Lower leg skin (tissue), 4 donors: ENCODE measurements at regions not wholly inside any gene's neighbourhood (a gene's known extent, or its start where the extent isn't known, plus 50 kb on each side); places are given as distances from the start of the nearest gene placed in this dataset.

Experiments
- DNase-seq, 2 donors: peaks; one replicate each; pipeline ENCODE4 v3.0.0-alpha.2; 2019; ENCODE audit warnings: low spot score in 2 of 2
- H3K4me3 ChIP-seq: fragments of 200-600 bp; sonication (generic); 2 replicates; pipeline ENCODE4 v1.5.1; 2017; ENCODE audit warnings: mild to moderate bottlenecking, low read depth; ENCODE audit not compliant: poor library complexity, severe bottlenecking
- CTCF ChIP-seq, 3 donors: fragments of 450-650 bp; IDR thresholded peaks; one replicate each; pipeline ENCODE4 v1.5.1; 2016; ENCODE audit warnings: antibody characterized with exemption in 3 of 3, mild to moderate bottlenecking in 3 of 3, moderate library complexity in 2 of 3
- POLR2A ChIP-seq, 2 donors: fragments of 450-650 bp; IDR thresholded peaks; one replicate each; pipeline ENCODE4 v1.6.1; 2016 to 2017; ENCODE audit warnings: antibody characterized with exemption in 2 of 2, mild to moderate bottlenecking in 1 of 2, moderate library complexity in 1 of 2
- WGBS, 2 donors: methylation state at CpG; one replicate each; pipeline ENCODE4 v1.1.5; 2018; 5-methylcytosine and 5-hydroxymethylcytosine counted together
- intact Hi-C: fragments of 100-400 bp; cut with DNase I; formaldehyde crosslinking; loops from one replicate; pipeline ENCODE4 v1.15.0; 2023; ENCODE audit warnings: low total_unique reads

DNA sequence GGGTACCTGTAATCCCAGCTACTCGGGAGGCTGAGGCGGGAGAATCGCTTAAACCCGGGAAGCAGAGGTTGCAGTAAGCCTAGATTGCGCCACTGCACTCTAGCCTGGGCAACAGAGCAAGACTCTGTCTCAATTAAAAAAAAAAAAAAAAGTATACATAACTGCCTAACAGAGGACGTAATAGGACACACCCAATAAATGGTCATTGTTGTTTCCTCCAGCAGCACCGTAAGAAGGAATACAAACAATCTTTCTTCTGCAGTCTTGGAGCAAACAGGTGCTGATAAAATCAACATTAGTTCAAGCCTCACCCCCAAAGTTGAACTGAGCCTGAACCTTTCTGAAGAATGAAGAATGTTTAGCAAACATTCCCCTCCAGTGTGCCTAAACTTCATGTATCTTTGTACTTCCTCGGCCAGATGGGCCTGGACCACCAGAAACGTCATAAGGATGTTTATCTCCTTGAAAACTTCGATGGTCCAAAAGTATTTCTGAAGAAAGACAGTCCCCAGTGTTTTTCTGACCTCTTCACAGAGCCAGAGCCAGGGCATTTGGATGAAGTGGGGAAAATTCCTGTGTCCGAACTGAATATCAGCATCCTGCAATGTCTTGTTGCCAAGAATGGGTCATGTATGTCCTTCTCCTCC is 136.8 kb upstream of the F3 start:
- intact Hi-C loops, result no loop called here
- H3K4me3 ChIP-seq, result no peak overlapping the region
- no peak for DNase-seq
- TF ChIP-seq POLR2A (IDR thresholded peaks at IDR 0.05) (no peak), CTCF (IDR thresholded peaks at IDR 0.05) (no peak)
- WGBS, 2 donors, result 74 to 79% methylated on average over 11 of the region's 11 CpGs

- H3K4me3 ChIP-seq, result no peak overlapping the region
- TF ChIP-seq CTCF (IDR thresholded peaks at IDR 0.05) (no peak), POLR2A (IDR thresholded peaks at IDR 0.05) (no peak)
- WGBS, 2 donors, result 85 to 88% methylated on average over 7 of the region's 7 CpGs
- no peak for DNase-seq
- intact Hi-C loops, result no loop called here
Measured at GRCh38 chr1:94677714-94678113, 136.2 kb upstream of the F3 start.

DNA sequence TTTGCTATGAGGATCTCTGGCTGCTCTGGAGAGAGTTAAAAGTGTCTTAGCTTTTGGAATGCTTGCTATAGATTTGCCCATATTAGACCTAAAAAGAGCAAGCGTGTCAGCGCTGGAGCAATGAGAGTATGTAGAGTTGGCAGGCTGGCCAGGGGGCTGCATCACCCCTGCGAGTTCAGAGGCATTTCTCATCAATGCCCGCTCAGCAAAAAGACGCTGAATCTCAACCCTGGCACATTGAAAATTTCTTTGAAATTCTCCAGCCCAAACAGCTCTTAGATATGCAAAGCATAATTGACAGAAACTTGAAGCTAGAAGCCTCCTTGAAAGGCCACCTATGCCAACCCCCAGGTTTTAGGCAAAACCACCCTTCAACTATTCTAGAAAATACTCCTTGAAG is 135.5 kb upstream of the F3 start:
- TF ChIP-seq POLR2A (IDR thresholded peaks at IDR 0.05) (no peak), CTCF (IDR thresholded peaks at IDR 0.05) (no peak)
- no peak for DNase-seq
- WGBS, 2 donors, result 68 to 75% methylated on average over 5 of the region's 5 CpGs
- intact Hi-C loops, result no loop called here
- H3K4me3 ChIP-seq, result no peak overlapping the region

DNA sequence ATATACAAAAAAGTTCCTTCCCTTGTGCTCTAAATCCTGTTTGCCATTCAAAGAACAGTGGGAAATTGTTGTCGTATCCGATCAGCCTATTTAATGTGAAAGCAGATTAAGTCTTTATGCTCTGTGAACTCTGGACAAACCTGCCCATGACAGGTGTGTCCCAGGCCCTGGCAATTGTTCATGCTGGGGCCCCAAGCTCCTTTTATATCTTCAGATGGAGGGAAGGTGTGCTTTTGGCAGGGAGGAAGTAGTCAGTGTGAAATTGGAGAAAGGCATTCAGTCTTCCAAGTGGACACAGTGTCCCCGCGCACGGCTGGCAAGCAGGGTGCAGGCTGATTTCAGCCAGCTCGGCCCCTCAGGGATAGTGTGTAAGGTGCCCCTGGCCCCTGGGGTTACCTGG is 135.1 kb upstream of the F3 start:
- intact Hi-C loops, result no loop called here
- WGBS, 2 donors, result 68 to 81% methylated on average over 6 of the region's 6 CpGs
- TF ChIP-seq CTCF (IDR thresholded peaks at IDR 0.05), result no peak
- TF ChIP-seq POLR2A (IDR thresholded peaks at IDR 0.05), result no peak
- DNase-seq, result no peak
- no peak overlapping the region for H3K4me3 ChIP-seq

GRCh38 chr1:94675373-94675772 is 133.8 kb upstream of the F3 start:
- TF ChIP-seq CTCF (IDR thresholded peaks at IDR 0.05) (no peak), POLR2A (IDR thresholded peaks at IDR 0.05) (no peak)
- WGBS, 2 donors, result 82 to 85% methylated on average over 4 of the region's 4 CpGs
- DNase-seq, result no peak
- no peak overlapping the region for H3K4me3 ChIP-seq
- intact Hi-C loops, result no loop called here

- 80 to 95% methylated on average over 1 of the region's 1 CpG for WGBS, 2 donors
- DNase-seq, result no peak
- intact Hi-C loops, result no loop called here
- no peak overlapping the region for H3K4me3 ChIP-seq
- TF ChIP-seq CTCF (IDR thresholded peaks at IDR 0.05) (no peak), POLR2A (IDR thresholded peaks at IDR 0.05) (no peak)
Measured at GRCh38 chr1:94674876-94675275, 133.3 kb upstream of the F3 start.
